ENCODE measurements at regions not wholly inside any gene's neighbourhood (a gene's known extent, or its start where the extent isn't known, plus 50 kb on each side); places are given as distances from the start of the nearest gene placed in this dataset.

DNA sequence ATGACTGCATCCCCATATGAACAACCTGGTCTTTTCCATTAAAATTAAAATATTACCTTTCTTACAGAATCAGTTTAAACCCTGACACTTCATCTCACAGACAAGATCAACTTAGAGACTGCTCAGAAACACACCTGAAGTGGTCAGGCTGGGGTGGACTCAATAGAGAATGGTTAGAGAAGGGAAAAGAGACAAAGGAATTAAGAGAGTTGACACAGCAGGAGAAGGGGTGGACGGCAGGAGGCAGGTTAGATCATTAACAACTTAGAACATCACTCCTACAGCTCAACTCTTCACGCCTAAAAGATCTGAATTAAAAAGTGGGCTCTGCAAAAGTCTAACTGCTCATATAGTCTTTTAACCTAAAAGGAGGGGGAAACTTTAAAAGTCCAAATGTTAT is 157.7 kb upstream of the COL1A2 start:
- H3K79me1 ChIP-seq (ENCODE audit: low read depth, low read length), result no peaks in the 10 kb centered on the region
- DNase-seq (ENCODE audit: low read depth in 1 of 2, low spot score in 2 of 2), result no peak
- no peaks in the 10 kb centered on the region for H3K36me3 ChIP-seq (ENCODE audit: control insufficient read depth in 2 of 4, insufficient read depth in 4 of 4, low read length in 3 of 4)
- no peaks in the 10 kb centered on the region for H3K23me2 ChIP-seq (ENCODE audit: low read depth, low read length)
- no peak overlapping the region for H3K4me3 ChIP-seq (ENCODE audit: extremely low read depth in 1 of 4, insufficient read depth in 2 of 4, low read depth in 3 of 4, low read length in 4 of 4)
- no peak overlapping the region for H2BK5ac ChIP-seq (ENCODE audit: low read depth, low read length)
- H3K9me3 ChIP-seq (ENCODE audit: insufficient read depth in 2 of 2, low read depth in 1 of 2, low read length in 1 of 2), result no peaks in the 10 kb centered on the region
- H2AK5ac ChIP-seq (ENCODE audit: low read depth, low read length), result no peak overlapping the region
- POLR2A ChIA-PET (ENCODE audit: partially characterized antibody), result no interaction called here
- H3K56ac ChIP-seq (replicated peaks; ENCODE audit: insufficient read length, low read depth, low read length), result no peak overlapping the region
- TF ChIP-seq SIN3A (conservative IDR thresholded peaks at IDR 0.05 in 1 of 2, IDR thresholded peaks at IDR 0.05 in 1 of 2; ENCODE audit: low read depth in 1 of 2, low read length in 2 of 2) (no peak), SUZ12 (IDR thresholded peaks at IDR 0.05; ENCODE audit: low read length) (no peak), CEBPB (IDR thresholded peaks at IDR 0.05; ENCODE audit: low read depth, low read length) (no peak), RFX5 (IDR thresholded peaks at IDR 0.05; ENCODE audit: borderline replicate concordance, low read depth, low read length) (no peak), KDM4A (IDR thresholded peaks at IDR 0.05; ENCODE audit: low read depth, low read length, severe bottlenecking) (no peak), YY1 (IDR thresholded peaks at IDR 0.05; ENCODE audit: low read depth, low read length) (no peak), TCF12 (IDR thresholded peaks at IDR 0.05; ENCODE audit: low read depth, low read length) (peak; percentile 98), NANOG (IDR thresholded peaks at IDR 0.05; ENCODE audit: insufficient read depth, low read depth, low read length, poor library complexity, severe bottlenecking) (peak; percentile 41), ZNF274 (IDR thresholded peaks at IDR 0.05; ENCODE audit: borderline replicate concordance, extremely low read depth, low read length) (peak; percentile 24; the same call in 1 of the 2 replicates), POLR2AphosphoS5 (IDR thresholded peaks at IDR 0.05; ENCODE audit: low read depth, low read length) (peak; percentile 96)
- H4K91ac ChIP-seq (replicated peaks; ENCODE audit: insufficient read length, low read length), result no peak overlapping the region
- H3K27me3 ChIP-seq (replicated peaks in 1 of 4; ENCODE audit: control insufficient read depth in 3 of 4, extremely low read depth in 1 of 4, insufficient read depth in 3 of 4, low read length in 3 of 4), result peaks cover 22 to 69% (median 42%) of the 10 kb centered on the region in 4 experiments
- FAIRE-seq, result no peak
- no peak overlapping the region for H2BK15ac ChIP-seq (ENCODE audit: low read length)
- H4K20me1 ChIP-seq (replicated peaks in 1 of 2; ENCODE audit: control insufficient read depth in 1 of 2, insufficient read depth in 2 of 2, low read length in 2 of 2), result no peaks in the 10 kb centered on the region
- H3K4me1 ChIP-seq (replicated peaks in 1 of 4; ENCODE audit: control insufficient read depth in 3 of 4, insufficient read depth in 4 of 4, low read length in 3 of 4), result no peaks in the 10 kb centered on the region
- H3K23ac ChIP-seq (ENCODE audit: insufficient read length), result no peak overlapping the region
- H2BK12ac ChIP-seq (ENCODE audit: low read depth, low read length), result no peak overlapping the region
- no peak overlapping the region for H2BK120ac ChIP-seq (replicated peaks; ENCODE audit: low read depth, low read length)
- no peak overlapping the region for H3K9ac ChIP-seq (replicated peaks in 1 of 4; ENCODE audit: extremely low read depth in 1 of 4, low read depth in 3 of 4, low read length in 3 of 4)
- H3K14ac ChIP-seq (ENCODE audit: insufficient read length), result no peak overlapping the region
- H3K18ac ChIP-seq (ENCODE audit: extremely low read depth, low read length), result no peak overlapping the region
- H4K8ac ChIP-seq (ENCODE audit: extremely low read depth, insufficient read depth, low read length), result no peak overlapping the region
- H3K79me2 ChIP-seq (ENCODE audit: control insufficient read depth in 1 of 2, insufficient read depth in 2 of 2, low read length in 2 of 2), result no peaks in the 10 kb centered on the region
- no peak overlapping the region for H2AFZ ChIP-seq (ENCODE audit: low read length)
- H3K27ac ChIP-seq (ENCODE audit: low read depth, low read length), result no peak overlapping the region
- CTCF ChIA-PET (ENCODE audit: partially characterized antibody), result interaction anchor here (1.6 to 1.8 kb wide), 2 partner anchors 158 to 199 kb away, joined by 3 to 4 read pairs; partner anchors contain the start of gene COL1A2
- H3K4me2 ChIP-seq (ENCODE audit: insufficient read depth in 1 of 2, low read depth in 2 of 2, low read length in 2 of 2), result no peak overlapping the region
- H4K5ac ChIP-seq (ENCODE audit: insufficient read length, low read depth, low read length), result no peak overlapping the region
- H2BK20ac ChIP-seq (ENCODE audit: low read length), result no peak overlapping the region
- WGBS, 2 experiments (ENCODE audit: extremely low coverage in 1 of 2, insufficient coverage in 1 of 2, insufficient read length in 1 of 2, insufficient replicate concordance in 2 of 2, low coverage in 1 of 2, low lambda C conversion rate in 2 of 2, missing lambda C conversion rate in 1 of 2), result 24% methylated on average over 2 of the region's 2 CpGs; no CpG with 5 or more reads in 1 of the 2 experiments
- no peak overlapping the region for H3K4ac ChIP-seq (replicated peaks; ENCODE audit: insufficient read length, low read depth, low read length)

Measured in H1 (cell line).